AG04450 (cell line): ENCODE measurements at regions not wholly inside any gene's neighbourhood (a gene's known extent, or its start where the extent isn't known, plus 50 kb on each side); places are given as distances from the start of the nearest gene placed in this dataset.
"Not testable (repeated sequence)": the region's sequence is repeated elsewhere in the genome, so short reads cannot be mapped to it uniquely, and the experiment has no call there.

Experiments
- CTCF ChIA-PET: fragments of 300-600, 350-600 bp; formaldehyde crosslinking; extraction: SDS; loops from one replicate; lab custom pipeline; 2022; ENCODE audit warnings: antibody characterized with exemption, inconsistent platforms; lab: Charles Lee
- POLR2A ChIA-PET: fragments of 350-600 bp; formaldehyde crosslinking; extraction: SDS; loops from one replicate; lab custom pipeline; 2021; ENCODE audit warnings: antibody characterized with exemption, inconsistent platforms; lab: Yijun Ruan, JAX
- DNase-seq: peaks from one replicate; pipeline ENCODE4 v3.0.0-alpha.2; 2011; ENCODE audit warnings: low read depth, low spot score
- H3K27ac ChIP-seq: one replicate; pipeline ENCODE4 v1.5.1; 2012; ENCODE audit warnings: low read depth, low read length, control low read depth
- H3K27me3 ChIP-seq: one replicate; pipeline ENCODE4 v1.6.0; 2012; ENCODE audit warnings: low read length; ENCODE audit not compliant: control insufficient read depth, insufficient read depth
- H3K4me3 ChIP-seq: 2 replicates; pipeline ENCODE4 v1.5.1; 2011; ENCODE audit warnings: mild to moderate bottlenecking, low read depth, low read length, control low read depth
- H3K9me3 ChIP-seq: 2 replicates; pipeline ENCODE4 v1.5.1; 2012; ENCODE audit warnings: low read length; ENCODE audit not compliant: control insufficient read depth, insufficient read depth
- CTCF ChIP-seq: IDR thresholded peaks from 2 replicates; pipeline ENCODE4 v1.5.1; 2011; ENCODE audit warnings: low read depth, low read length, control low read depth, inconsistent platforms

- TF ChIP-seq CTCF, result no peak
- no peak for DNase-seq
- ChIA-PET CTCF (no interaction called here), POLR2A (no interaction called here)
- Histone ChIP-seq H3K4me3 (no peak overlapping the region), H3K27me3 (no peaks in the 10 kb centered on the region), H3K9me3 (no peaks in the 10 kb centered on the region), H3K27ac (no peak overlapping the region)
Observed at GRCh38 chr2:35820391-35820790, 535.2 kb upstream of the CRIM1 start.

GRCh38 chr2:35819033-35819432 lies 536.5 kb upstream of the CRIM1 start:
- no peak for DNase-seq
- ChIA-PET POLR2A (no interaction called here), CTCF (no interaction called here)
- Histone ChIP-seq H3K27me3 (no peaks in the 10 kb centered on the region), H3K27ac (no peak overlapping the region), H3K9me3 (no peaks in the 10 kb centered on the region), H3K4me3 (no peak overlapping the region)
- TF ChIP-seq CTCF, result no peak

- CTCF ChIA-PET, POLR2A ChIA-PET, H3K27me3 ChIP-seq, H3K27ac ChIP-seq, DNase-seq, H3K4me3 ChIP-seq, H3K9me3 ChIP-seq: not testable (repeated sequence)
Observed at GRCh38 chr2:35818359-35818758, 537.2 kb upstream of the CRIM1 start.

GRCh38 chr2:35814597-35814996 lies 541.0 kb upstream of the CRIM1 start:
- H3K4me3 ChIP-seq, CTCF ChIA-PET, POLR2A ChIA-PET, DNase-seq, H3K27ac ChIP-seq, H3K9me3 ChIP-seq, H3K27me3 ChIP-seq: not testable (repeated sequence)

- no peaks in the 10 kb centered on the region for H3K9me3 ChIP-seq
- no peak overlapping the region for H3K27ac ChIP-seq
- H3K27me3 ChIP-seq, result no peaks in the 10 kb centered on the region
- DNase-seq, result no peak
- no peak overlapping the region for H3K4me3 ChIP-seq
- POLR2A ChIA-PET, result no interaction called here
- CTCF ChIA-PET, result no interaction called here
- TF ChIP-seq CTCF, result no peak
Observed at GRCh38 chr2:35803126-35803525, 552.5 kb upstream of the CRIM1 start.

GRCh38 chr2:35794796-35795450 lies 560.7 kb upstream of the CRIM1 start:
- CTCF ChIA-PET, result no interaction called here
- H3K9me3 ChIP-seq, result no peaks in the 10 kb centered on the region; the same call in 1 of the 2 replicates
- POLR2A ChIA-PET, result no interaction called here
- no peaks in the 10 kb centered on the region for H3K27me3 ChIP-seq
- no peak overlapping the region for H3K4me3 ChIP-seq
- TF ChIP-seq CTCF, result no peak
- no peak for DNase-seq
- no peak overlapping the region for H3K27ac ChIP-seq
